Stimulated activated naive CD8-positive, alpha-beta T cell treated with anti-CD3 and anti-CD28 coated beads, Interleukin-15, amount 100 ng/mL, for 72 hours (primary cell): ENCODE measurements at regions not wholly inside any gene's neighbourhood (a gene's known extent, or its start where the extent isn't known, plus 50 kb on each side); places are given as distances from the start of the nearest gene placed in this dataset.

Experiments used
- ATAC-seq: fragments of 150-1000 bp; cut with Tn5 transposase; 2 replicates; pipeline ENCODE4 v1.10.0; 2021; ENCODE audit warnings: mild to moderate bottlenecking, moderate library complexity
- DNase-seq, 2 donors: peaks; one replicate each; pipeline ENCODE4 v3.0.0; 2021 to 2022
- H3K27ac Mint-ChIP-seq, 2 donors: one replicate each; pipeline ENCODE4 v1.8.0; 2022; ENCODE audit warnings: mild to moderate bottlenecking in 2 of 2, mixed read lengths in 2 of 2, moderate library complexity in 2 of 2
- H3K27me3 Mint-ChIP-seq: one replicate; pipeline ENCODE4 v1.8.0; 2022; ENCODE audit warnings: mixed read lengths
- H3K4me1 Mint-ChIP-seq: one replicate; pipeline ENCODE4 v1.8.0; 2022; ENCODE audit warnings: mild to moderate bottlenecking, mixed read lengths
- H3K4me3 Mint-ChIP-seq, 2 donors: one replicate each; pipeline ENCODE4 v1.8.0; 2022; ENCODE audit warnings: mild to moderate bottlenecking in 2 of 2, mixed read lengths in 2 of 2, moderate library complexity in 1 of 2
- H3K9me3 Mint-ChIP-seq, 2 donors: one replicate each; pipeline ENCODE4 v1.8.0; 2022; ENCODE audit warnings: mixed read lengths in 2 of 2

DNA sequence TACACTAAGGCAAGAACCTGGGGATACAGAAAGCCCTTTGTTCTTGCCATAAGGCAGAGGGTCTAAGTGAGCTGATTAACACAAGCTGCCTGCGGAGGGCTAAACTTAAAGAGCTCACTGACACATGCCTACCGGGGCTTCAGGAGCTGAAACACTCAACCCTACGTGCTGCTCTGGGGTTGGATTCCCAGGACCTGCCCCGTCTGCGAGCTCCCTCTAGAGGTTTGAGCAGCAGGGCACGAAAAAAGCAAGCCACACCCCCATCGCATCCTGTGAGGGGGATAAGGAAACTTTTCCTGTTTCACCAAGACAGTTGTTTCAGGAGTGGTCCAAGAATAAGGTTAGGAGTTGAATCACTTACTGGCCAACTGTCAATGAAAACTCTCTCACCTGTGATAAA lies 562.1 kb downstream of the TMX3 start:
- ATAC-seq (no peak), DNase-seq (no peak)
- Mint-ChIP-seq H3K4me3 (no peak overlapping the region), H3K4me1 (no peaks in the 10 kb centered on the region), H3K9me3 (no peaks in the 10 kb centered on the region), H3K27me3 (no peaks in the 10 kb centered on the region), H3K27ac (peak overlapping the region in 1 of 2 donors; percentile 42)

GRCh38 chr18:68150961-68151360 lies 563.9 kb downstream of the TMX3 start:
- H3K27me3 Mint-ChIP-seq = no peaks in the 10 kb centered on the region
- H3K4me1 Mint-ChIP-seq = no peaks in the 10 kb centered on the region
- H3K9me3 Mint-ChIP-seq = no peaks in the 10 kb centered on the region
- no peak for ATAC-seq
- DNase-seq = no peak
- H3K4me3 Mint-ChIP-seq = no peak overlapping the region
- H3K27ac Mint-ChIP-seq = no peak overlapping the region

DNA sequence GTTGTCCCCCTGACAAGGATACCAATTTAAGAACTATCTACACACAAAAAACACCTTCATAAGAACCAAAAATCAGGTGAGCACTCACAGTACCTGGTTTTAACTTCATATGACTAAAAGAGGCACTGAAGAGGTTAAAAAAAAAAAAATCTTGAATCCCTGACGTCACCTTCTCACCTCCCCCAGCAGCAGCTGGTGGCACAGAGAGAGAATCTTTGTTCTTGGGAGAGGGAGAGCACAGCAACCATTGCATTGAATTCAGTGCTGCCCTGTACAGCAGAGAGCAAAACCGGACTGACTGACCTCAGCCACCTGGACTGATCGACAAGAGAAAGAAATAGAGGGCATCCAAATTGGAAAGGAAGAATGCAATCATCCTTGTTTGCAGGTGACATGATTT lies 566.0 kb downstream of the TMX3 start:
- no peaks in the 10 kb centered on the region for H3K4me1 Mint-ChIP-seq

GRCh38 chr18:68147728-68148127 lies 567.2 kb downstream of the TMX3 start:
- H3K4me3 Mint-ChIP-seq = no peak overlapping the region
- no peaks in the 10 kb centered on the region for H3K27me3 Mint-ChIP-seq
- ATAC-seq = no peak
- DNase-seq = no peak
- no peaks in the 10 kb centered on the region for H3K4me1 Mint-ChIP-seq
- no peaks in the 10 kb centered on the region for H3K9me3 Mint-ChIP-seq
- H3K27ac Mint-ChIP-seq = no peak overlapping the region

More for the DNA sequence above, 566.0 kb downstream of the TMX3 start:
- H3K4me3 Mint-ChIP-seq = no peak overlapping the region
- ATAC-seq = no peak
- no peak overlapping the region for H3K27ac Mint-ChIP-seq
- no peaks in the 10 kb centered on the region for H3K9me3 Mint-ChIP-seq
- H3K27me3 Mint-ChIP-seq = no peaks in the 10 kb centered on the region
- DNase-seq = no peak

DNA sequence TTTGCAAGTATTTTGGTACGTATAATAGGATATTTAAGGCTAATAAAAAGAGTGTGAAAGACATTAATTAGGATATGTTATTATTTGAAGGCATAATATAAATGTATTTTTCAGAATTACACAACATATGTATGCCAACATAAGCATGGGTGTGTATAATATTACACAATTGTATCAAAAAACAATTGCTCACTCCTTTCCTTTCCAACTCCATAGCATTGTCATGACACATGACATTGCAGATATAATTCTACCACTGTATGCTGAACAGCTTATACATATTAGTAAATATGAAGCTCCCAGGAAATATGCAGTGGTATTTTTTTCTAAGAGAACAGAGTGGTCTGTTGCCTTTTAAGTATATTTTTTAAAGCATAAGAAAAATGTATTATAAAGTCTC lies 593.1 kb downstream of the TMX3 start:
- Mint-ChIP-seq H3K4me1 (no peaks in the 10 kb centered on the region), H3K27ac (no peak overlapping the region), H3K4me3 (no peak overlapping the region), H3K9me3 (no peaks in the 10 kb centered on the region), H3K27me3 (no peaks in the 10 kb centered on the region)
- ATAC-seq (no peak), DNase-seq (no peak)

DNA sequence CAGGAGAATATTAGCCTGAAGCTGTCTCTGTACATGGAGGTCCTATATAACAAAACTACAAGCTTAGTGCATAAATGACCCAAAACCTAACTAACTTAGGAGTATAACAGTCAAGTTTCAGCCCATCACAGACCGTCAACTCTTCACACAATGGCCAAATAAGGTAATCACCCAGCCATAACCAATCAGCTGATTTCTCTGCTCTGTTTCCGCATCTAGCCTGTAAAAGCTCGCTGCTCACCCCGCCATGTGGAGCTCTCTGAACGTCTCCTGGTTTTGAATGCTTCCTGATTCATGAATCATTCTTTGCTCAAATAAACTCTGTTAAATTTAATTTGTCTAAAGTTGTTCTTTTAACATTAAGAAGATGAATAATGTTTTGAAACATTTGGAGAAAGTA lies 593.6 kb downstream of the TMX3 start:
- Mint-ChIP-seq H3K27ac (no peak overlapping the region), H3K27me3 (no peaks in the 10 kb centered on the region), H3K4me3 (no peak overlapping the region), H3K9me3 (no peaks in the 10 kb centered on the region), H3K4me1 (no peaks in the 10 kb centered on the region)
- no peak for DNase-seq
- no peak for ATAC-seq

GRCh38 chr18:68114989-68115388 lies 598.5 kb upstream of the DSEL start:
- no peaks in the 10 kb centered on the region for H3K27me3 Mint-ChIP-seq

DNA sequence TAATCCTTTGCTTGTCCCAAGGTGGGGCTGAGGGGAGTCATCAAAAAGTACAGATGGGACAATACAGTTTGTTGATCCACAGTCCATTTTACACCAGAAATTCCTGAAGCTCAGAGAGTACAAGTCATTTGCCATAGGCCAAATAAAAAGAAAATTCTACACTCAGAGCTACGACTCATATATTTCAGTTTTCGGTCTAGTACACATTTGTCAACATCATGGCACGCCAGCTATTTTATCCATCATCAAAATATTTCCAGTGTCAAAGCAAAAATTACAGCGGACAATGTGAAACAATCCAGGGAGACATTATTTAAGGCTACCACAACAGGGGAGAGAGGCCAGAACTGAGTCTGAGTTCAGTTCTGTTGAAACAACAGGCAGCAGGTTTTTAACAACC lies 587.5 kb upstream of the DSEL start:
- H3K27me3 Mint-ChIP-seq = no peaks in the 10 kb centered on the region
- H3K4me3 Mint-ChIP-seq = no peak overlapping the region
- ATAC-seq (no peak), DNase-seq (no peak)
- H3K9me3 Mint-ChIP-seq = no peaks in the 10 kb centered on the region
- H3K27ac Mint-ChIP-seq = no peak overlapping the region
- H3K4me1 Mint-ChIP-seq = no peaks in the 10 kb centered on the region

More at GRCh38 chr18:68114989-68115388, 598.5 kb upstream of the DSEL start:
- no peaks in the 10 kb centered on the region for H3K9me3 Mint-ChIP-seq
- no peaks in the 10 kb centered on the region for H3K4me1 Mint-ChIP-seq
- H3K27ac Mint-ChIP-seq = no peak overlapping the region
- no peak for DNase-seq
- no peak overlapping the region for H3K4me3 Mint-ChIP-seq
- ATAC-seq = no peak

DNA sequence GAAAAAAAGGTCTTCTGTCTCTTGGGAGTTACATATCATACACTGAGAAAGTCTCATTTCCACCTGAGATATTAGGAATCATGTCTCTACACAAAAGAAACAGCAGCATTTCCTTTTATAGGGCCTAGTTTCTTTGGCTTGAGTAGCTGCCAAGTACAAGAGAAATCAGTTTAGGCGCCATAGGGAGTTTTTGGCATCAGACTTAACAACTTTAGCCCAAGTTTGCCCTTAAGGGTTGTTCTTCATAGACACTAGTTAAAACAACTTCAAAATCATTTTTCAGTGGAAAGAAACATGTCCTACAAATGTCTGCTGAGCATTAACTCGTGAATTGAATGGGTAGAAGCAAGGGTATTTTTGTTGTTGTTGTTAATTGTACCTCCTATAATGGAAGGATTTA lies 587.0 kb upstream of the DSEL start:
- no peaks in the 10 kb centered on the region for H3K9me3 Mint-ChIP-seq
- H3K4me3 Mint-ChIP-seq = no peak overlapping the region
- H3K27me3 Mint-ChIP-seq = no peaks in the 10 kb centered on the region
- DNase-seq (no peak), ATAC-seq (no peak)
- H3K27ac Mint-ChIP-seq = no peak overlapping the region
- no peaks in the 10 kb centered on the region for H3K4me1 Mint-ChIP-seq

GRCh38 chr18:68102117-68102516 lies 585.6 kb upstream of the DSEL start:
- no peaks in the 10 kb centered on the region for H3K4me1 Mint-ChIP-seq
- no peak overlapping the region for H3K27ac Mint-ChIP-seq
- no peak overlapping the region for H3K4me3 Mint-ChIP-seq
- no peak for ATAC-seq
- H3K27me3 Mint-ChIP-seq = no peaks in the 10 kb centered on the region
- DNase-seq = no peak
- H3K9me3 Mint-ChIP-seq = no peaks in the 10 kb centered on the region

DNA sequence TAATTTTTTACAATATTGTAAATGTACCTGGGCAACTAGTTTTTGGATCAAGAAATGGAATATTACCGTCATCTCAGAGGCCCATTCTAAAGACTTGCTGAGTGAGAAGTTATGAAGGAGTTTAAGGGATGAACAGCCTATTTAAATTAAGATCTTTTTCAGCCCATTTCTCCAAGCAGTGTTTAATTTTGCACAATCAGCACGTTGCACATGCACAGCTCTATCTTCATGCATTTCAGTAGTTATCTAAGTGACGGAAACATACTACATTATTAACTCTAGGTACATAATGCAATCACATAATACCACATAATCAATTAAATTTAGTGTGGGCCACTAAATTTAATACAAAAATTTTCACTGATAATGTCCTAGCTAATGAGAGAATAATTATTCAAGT lies 582.1 kb upstream of the DSEL start:
- DNase-seq (no peak), ATAC-seq (no peak)
- no peaks in the 10 kb centered on the region for H3K27me3 Mint-ChIP-seq
- H3K9me3 Mint-ChIP-seq = no peaks in the 10 kb centered on the region
- no peaks in the 10 kb centered on the region for H3K4me1 Mint-ChIP-seq
- no peak overlapping the region for H3K4me3 Mint-ChIP-seq
- no peak overlapping the region for H3K27ac Mint-ChIP-seq

DNA sequence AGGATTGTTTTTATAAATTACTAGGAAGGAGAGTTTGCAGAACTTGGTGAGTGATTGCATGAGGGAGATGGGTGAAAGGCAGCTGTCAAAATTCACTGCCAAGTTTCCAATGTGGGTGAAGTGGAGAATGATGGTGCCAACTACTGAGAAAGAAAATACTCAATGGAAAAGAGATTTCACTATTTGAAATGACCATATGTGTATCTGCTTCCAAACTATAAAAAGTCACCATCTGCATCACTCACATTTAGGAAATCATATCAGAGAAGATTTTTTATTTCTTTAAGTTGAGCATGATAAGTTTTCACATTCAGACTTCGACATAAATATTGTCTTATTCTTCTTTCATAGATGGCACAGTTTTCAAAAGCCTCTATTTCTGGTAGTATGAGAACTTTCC lies 570.0 kb upstream of the DSEL start:
- Mint-ChIP-seq H3K4me3 (no peak overlapping the region), H3K4me1 (no peaks in the 10 kb centered on the region), H3K27ac (no peak overlapping the region), H3K9me3 (no peaks in the 10 kb centered on the region), H3K27me3 (no peaks in the 10 kb centered on the region)
- ATAC-seq = no peak
- no peak for DNase-seq

- Mint-ChIP-seq H3K4me1 (no peaks in the 10 kb centered on the region), H3K9me3 (no peaks in the 10 kb centered on the region), H3K27ac (no peak overlapping the region), H3K27me3 (no peaks in the 10 kb centered on the region), H3K4me3 (no peak overlapping the region)
- DNase-seq (no peak), ATAC-seq (no peak)
These were observed 568.7 kb upstream of the DSEL start for GRCh38 chr18:68085251-68085650.

DNA sequence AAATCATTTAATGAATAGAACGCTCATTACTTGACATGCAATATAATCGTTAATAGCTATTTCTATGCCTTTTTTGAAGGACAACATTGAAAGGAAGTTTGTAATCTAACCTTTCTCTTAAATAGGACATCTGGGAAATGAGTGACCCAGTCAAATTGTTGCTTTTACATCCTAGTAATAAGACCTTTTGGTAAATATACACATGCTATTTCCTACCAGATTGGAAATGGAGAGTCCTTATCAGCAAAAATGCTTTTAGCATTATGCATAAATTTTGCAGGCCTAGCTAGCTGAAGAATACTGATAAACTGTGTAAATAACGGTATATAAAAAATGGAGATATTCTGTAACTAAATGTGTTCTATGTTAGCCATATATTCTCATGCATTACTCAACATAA lies 567.3 kb upstream of the DSEL start:
- H3K4me3 Mint-ChIP-seq = no peak overlapping the region
- H3K27ac Mint-ChIP-seq = no peak overlapping the region
- no peaks in the 10 kb centered on the region for H3K4me1 Mint-ChIP-seq
- DNase-seq (no peak), ATAC-seq (no peak)
- H3K27me3 Mint-ChIP-seq = no peaks in the 10 kb centered on the region
- no peaks in the 10 kb centered on the region for H3K9me3 Mint-ChIP-seq

GRCh38 chr18:68083131-68083530 lies 566.6 kb upstream of the DSEL start:
- Mint-ChIP-seq H3K27me3 (no peaks in the 10 kb centered on the region), H3K9me3 (no peaks in the 10 kb centered on the region), H3K4me3 (no peak overlapping the region), H3K4me1 (no peaks in the 10 kb centered on the region), H3K27ac (no peak overlapping the region)
- no peak for DNase-seq
- ATAC-seq = no peak

- DNase-seq (no peak), ATAC-seq (peak; percentile 9)
- peak overlapping the region in 1 of 2 donors; percentile 33 for H3K27ac Mint-ChIP-seq
- H3K4me3 Mint-ChIP-seq = no peak overlapping the region
- peaks cover 0 to 8% of the 10 kb centered on the region in 2 donors for H3K9me3 Mint-ChIP-seq
- no peaks in the 10 kb centered on the region for H3K4me1 Mint-ChIP-seq
- H3K27me3 Mint-ChIP-seq = no peaks in the 10 kb centered on the region
These were observed 556.2 kb upstream of the DSEL start for GRCh38 chr18:68072744-68073143.

DNA sequence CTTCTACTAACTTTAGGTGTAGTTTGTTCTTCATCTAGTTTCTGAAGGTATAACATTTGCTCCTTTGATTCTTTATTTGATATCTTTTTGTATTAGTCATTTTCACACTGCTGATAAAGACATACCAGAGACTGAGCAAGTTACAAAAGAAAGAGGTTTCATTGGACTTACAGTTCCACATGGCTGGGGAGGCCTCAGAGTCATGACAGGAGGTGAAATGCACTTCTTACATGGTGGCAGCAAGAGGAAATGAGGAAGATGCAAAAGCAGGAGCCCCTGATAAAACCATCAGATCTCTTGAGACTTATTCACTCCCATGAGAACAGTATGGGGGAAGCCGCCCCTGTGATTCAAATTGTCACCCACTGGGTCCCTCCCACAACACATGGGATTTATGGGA lies 544.4 kb upstream of the DSEL start:
- H3K9me3 Mint-ChIP-seq = no peaks in the 10 kb centered on the region
- no peak overlapping the region for H3K4me3 Mint-ChIP-seq
- DNase-seq = no peak
- H3K27me3 Mint-ChIP-seq = no peaks in the 10 kb centered on the region
- H3K4me1 Mint-ChIP-seq = no peaks in the 10 kb centered on the region
- no peak for ATAC-seq
- no peak overlapping the region for H3K27ac Mint-ChIP-seq

- no peak for ATAC-seq
- Mint-ChIP-seq H3K27ac (no peak overlapping the region), H3K4me1 (no peaks in the 10 kb centered on the region), H3K4me3 (no peak overlapping the region), H3K9me3 (no peaks in the 10 kb centered on the region), H3K27me3 (no peaks in the 10 kb centered on the region)
- no peak for DNase-seq
These were observed 540.4 kb upstream of the DSEL start for GRCh38 chr18:68056936-68057335.
